ENCODE measurements at regions not wholly inside any gene's neighbourhood (a gene's known extent, or its start where the extent isn't known, plus 50 kb on each side); places are given as distances from the start of the nearest gene placed in this dataset.

- intact Hi-C loops (cut with DNase I): loop anchor here (5.0 kb wide), 1 partner anchor 53 kb away; no protein-coding TSS in a partner anchor
- DNase-seq (ENCODE audit: low spot score): no peak
Measured at GRCh38 chr20:10724449-10725173, 50.8 kb upstream of the JAG1 start.

- no peak for DNase-seq (ENCODE audit: low spot score)
- intact Hi-C loops (cut with DNase I): no loop called here
Measured at GRCh38 chr20:10728873-10729670, 55.3 kb upstream of the JAG1 start.

- no peak for DNase-seq (ENCODE audit: low spot score)
- intact Hi-C loops (cut with DNase I): no loop called here
Measured at GRCh38 chr20:10729785-10730184, 56.0 kb upstream of the JAG1 start.

- intact Hi-C loops (cut with DNase I): no loop called here
- DNase-seq (ENCODE audit: low spot score): no peak
Measured at GRCh38 chr20:10730629-10731183, 56.9 kb upstream of the JAG1 start.

- intact Hi-C loops (cut with DNase I): no loop called here
- DNase-seq (ENCODE audit: low spot score): no peak
Measured at GRCh38 chr20:10731190-10731965, 57.6 kb upstream of the JAG1 start.

- intact Hi-C loops (cut with DNase I): no loop called here
- DNase-seq (ENCODE audit: low spot score): no peak
Measured at GRCh38 chr20:10733122-10733521, 59.3 kb upstream of the JAG1 start.

GRCh38 chr20:10735195-10735949, 61.6 kb upstream of the JAG1 start:
- DNase-seq (ENCODE audit: low spot score): no peak
- intact Hi-C loops (cut with DNase I): no loop called here

GRCh38 chr20:10739134-10739533, 65.3 kb upstream of the JAG1 start:
- no peak for DNase-seq (ENCODE audit: low spot score)
- intact Hi-C loops (cut with DNase I): no loop called here

- DNase-seq (ENCODE audit: low spot score): no peak
Measured at GRCh38 chr20:10739566-10739965, 65.8 kb upstream of the JAG1 start.

GRCh38 chr20:10741060-10741459, 67.3 kb upstream of the JAG1 start:
- intact Hi-C loops (cut with DNase I): no loop called here
- no peak for DNase-seq (ENCODE audit: low spot score)

More at GRCh38 chr20:10739566-10739965, 65.8 kb upstream of the JAG1 start:
- intact Hi-C loops (cut with DNase I): no loop called here

- no peak for DNase-seq (ENCODE audit: low spot score)
- intact Hi-C loops (cut with DNase I): no loop called here
Measured at GRCh38 chr20:10745790-10746189, 72.0 kb upstream of the JAG1 start.

- intact Hi-C loops (cut with DNase I): no loop called here
- no peak for DNase-seq (ENCODE audit: low spot score)
Measured at GRCh38 chr20:10747019-10747418, 73.2 kb upstream of the JAG1 start.

- intact Hi-C loops (cut with DNase I): no loop called here
- no peak for DNase-seq (ENCODE audit: low spot score)
Measured at GRCh38 chr20:10749084-10749483, 75.3 kb upstream of the JAG1 start.

- intact Hi-C loops (cut with DNase I): loop anchor here (10.0 kb wide), 1 partner anchor 77 kb away; the partner anchor contains the start of gene JAG1
Measured at GRCh38 chr20:10752206-10752605, 78.4 kb upstream of the JAG1 start.

GRCh38 chr20:10754824-10755223, 81.0 kb upstream of the JAG1 start:
- DNase-seq (ENCODE audit: low spot score): no peak
- intact Hi-C loops (cut with DNase I): loop anchor here (10.0 kb wide), 1 partner anchor 80 kb away; the partner anchor contains the start of gene JAG1

More at GRCh38 chr20:10752206-10752605, 78.4 kb upstream of the JAG1 start:
- DNase-seq (ENCODE audit: low spot score): no peak

- DNase-seq (ENCODE audit: low spot score): no peak
- intact Hi-C loops (cut with DNase I): loop anchor here (10.0 kb wide), 1 partner anchor 84 kb away; the partner anchor contains the start of gene JAG1
Measured at GRCh38 chr20:10758446-10758845, 84.6 kb upstream of the JAG1 start.

GRCh38 chr20:10761232-10761631, 87.4 kb upstream of the JAG1 start:
- intact Hi-C loops (cut with DNase I): no loop called here
- DNase-seq (ENCODE audit: low spot score): no peak

- no peak for DNase-seq (ENCODE audit: low spot score)
- intact Hi-C loops (cut with DNase I): no loop called here
Measured at GRCh38 chr20:10761786-10762185, 88.0 kb upstream of the JAG1 start.

- no peak for DNase-seq (ENCODE audit: low spot score)
- intact Hi-C loops (cut with DNase I): no loop called here
Measured at GRCh38 chr20:10762216-10762615, 88.4 kb upstream of the JAG1 start.

Measured in cardiac septum (tissue), 1 donor.